Pancreas (tissue), 10 donors: ENCODE measurements at regions not wholly inside any gene's neighbourhood (a gene's known extent, or its start where the extent isn't known, plus 50 kb on each side); places are given as distances from the start of the nearest gene placed in this dataset.

Experiments
- ATAC-seq, 4 donors: fragments of 200-7000 bp; cut with Tn5 transposase; one replicate each; pipeline versions ENCODE4 v1.8.0 to v1.9.1; 2020; ENCODE audit warnings: mild to moderate bottlenecking in 4 of 4, moderate library complexity in 4 of 4
- DNase-seq, 6 donors: peaks; one replicate each; pipeline ENCODE4 v3.0.0-alpha.2; 2020
- FAIRE-seq: peaks from 2 replicates; lab custom pipeline; 2012; peaks lifted over from hg19 to GRCh38; lab: Jason Lieb, UNC
- H3K27ac ChIP-seq, 4 donors: fragments of 200-600 bp; sonication (generic); 1 replicate in 3 of 4; 2 replicates in 1 of 4; pipeline versions ENCODE4 v1.5.0 to v1.8.0; 2020
- H3K27me3 ChIP-seq, 4 donors: fragments of 200-600 bp; one replicate each; pipeline ENCODE4 v1.8.0; 2021
- H3K36me3 ChIP-seq, 3 donors: fragments of 200-600 bp; sonication (generic) in 1 of 3; one replicate each; pipeline versions ENCODE4 v1.5.0 to v1.8.0; 2020 to 2021
- H3K4me1 ChIP-seq, 3 donors: fragments of 200-600 bp; one replicate each; pipeline ENCODE4 v1.8.0; 2021
- H3K4me3 ChIP-seq, 4 donors: fragments of 200-600 bp; sonication (generic) in 2 of 4; one replicate each; pipeline versions ENCODE4 v1.5.0 to v1.8.0; 2020 to 2021
- H3K9me3 ChIP-seq, 4 donors: fragments of 200-600 bp; one replicate each; pipeline ENCODE4 v1.8.0; 2021
- CTCF ChIP-seq, 4 donors: fragments of 200-600 bp; sonication (generic) in 3 of 4; IDR thresholded peaks; one replicate each; pipeline versions ENCODE4 v1.5.0 to v1.8.0; 2021; ENCODE audit warnings: antibody characterized with exemption in 4 of 4
- WGBS, 2 donors: extraction: QIAGEN DNeasy Blood & Tissue Kit; methylation state at CpG; one replicate each; pipeline ENCODE4 v1.1.7; 2013; 5-methylcytosine and 5-hydroxymethylcytosine counted together
- intact Hi-C, 3 donors: fragments of 100-400 bp; cut with DNase I; formaldehyde crosslinking; loops; one replicate each; pipeline versions ENCODE4 v1.11.1 to v1.14.2; 2022
- donor health status: healthy with polysubstance abuse.
- donor health status: DM: no; HTN: no; CAD: no; lungs with moderate emphysema.
- donor health status: DM: no; HTN: no; CAD: no.
- donor health status: control.
- donor health status: control.
- donor health status: Bipolar disorder and iron deficiency.
- donor health status: DM: yes; HTN: yes; CAD: no.
- donor health status: DM: no; HTN: no; CAD: no.
- donor health status: DM: no; HTN: no; CAD: no.
- donor health status: DM: yes; HTN: yes; CAD: no.

DNA sequence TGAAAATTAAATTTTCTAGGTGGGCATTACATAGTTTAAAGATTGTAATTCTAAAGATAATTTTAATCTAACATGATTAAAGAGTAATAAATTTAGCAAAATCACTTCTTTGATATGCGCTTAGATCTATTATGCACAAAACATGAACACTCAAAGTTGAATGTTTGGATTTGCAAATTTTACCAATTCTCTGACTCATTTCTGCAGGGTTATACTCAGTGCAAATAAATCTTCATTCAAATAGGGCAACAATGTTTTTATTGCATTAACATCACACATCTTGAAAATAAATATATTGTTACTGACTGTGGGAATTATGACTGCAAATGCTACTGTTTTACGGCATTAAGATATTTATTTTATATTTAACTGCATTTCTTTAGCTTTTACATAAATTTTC lies 110.7 kb downstream of the OGFRL1 start:
- H3K4me1 ChIP-seq: peaks cover 0 to 7% (median 5%) of the 10 kb centered on the region in 3 donors
- TF ChIP-seq CTCF (IDR thresholded peaks at IDR 0.05): no peak
- intact Hi-C loops: loop anchor here in 1 of 3 donors (10.0 kb wide), 1 partner anchor 86 kb away; no protein-coding TSS in a partner anchor
- FAIRE-seq: no peak
- no peak for ATAC-seq
- peaks cover 0 to 6% (median 0%) of the 10 kb centered on the region in 3 donors for H3K36me3 ChIP-seq
- 68 to 90% methylated on average over 2 of the region's 2 CpGs for WGBS, 2 donors
- DNase-seq: no peak
- no peaks in the 10 kb centered on the region for H3K27me3 ChIP-seq
- H3K4me3 ChIP-seq: no peak overlapping the region
- H3K9me3 ChIP-seq: no peaks in the 10 kb centered on the region
- H3K27ac ChIP-seq: peak overlapping the region in 1 of 4 donors; percentile 70

DNA sequence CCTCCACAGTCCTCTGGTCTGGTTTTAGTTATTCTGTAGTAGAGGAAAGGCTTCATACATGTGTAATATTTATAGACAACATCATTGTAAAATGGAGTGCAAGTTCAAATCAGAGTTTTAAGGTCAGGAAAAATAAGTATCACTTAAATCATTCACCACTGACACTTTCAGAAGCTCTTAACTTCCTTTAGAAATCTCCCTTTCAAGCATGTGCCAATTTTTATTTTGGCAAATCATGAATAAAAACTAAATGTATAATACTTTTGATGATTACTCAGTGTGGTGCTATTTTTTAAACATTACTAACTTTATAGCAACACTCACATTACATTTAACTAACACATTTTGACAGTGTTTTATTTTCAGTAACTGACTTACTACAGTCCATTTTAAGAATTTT lies 112.2 kb downstream of the OGFRL1 start:
- peak overlapping the region in 2 of 4 donors; percentile 70 to 74 for H3K27ac ChIP-seq

GRCh38 chr6:71402096-71402495 lies 113.5 kb downstream of the OGFRL1 start:
- 63 to 77% methylated on average over 3 of the region's 3 CpGs for WGBS, 2 donors
- Histone ChIP-seq H3K4me3 (peak overlapping the region in 2 of 4 donors; percentile 8 to 30), H3K9me3 (no peaks in the 10 kb centered on the region), H3K36me3 (peaks cover 0 to 6% (median 0%) of the 10 kb centered on the region in 3 donors), H3K4me1 (peaks cover 0 to 14% (median 5%) of the 10 kb centered on the region in 3 donors), H3K27ac (peak overlapping the region in 3 of 4 donors; percentile 3 to 74 (median 70)), H3K27me3 (no peaks in the 10 kb centered on the region)
- no peak for TF ChIP-seq CTCF (IDR thresholded peaks at IDR 0.05)
- FAIRE-seq: no peak
- ATAC-seq: no peak
- intact Hi-C loops: no loop called here
- DNase-seq: no peak

More for the DNA sequence above, 112.2 kb downstream of the OGFRL1 start:
- DNase-seq: no peak
- ATAC-seq: no peak
- Histone ChIP-seq H3K4me1 (peaks cover 0 to 7% (median 5%) of the 10 kb centered on the region in 3 donors), H3K9me3 (no peaks in the 10 kb centered on the region), H3K4me3 (peak overlapping the region in 1 of 4 donors; percentile 30), H3K27me3 (no peaks in the 10 kb centered on the region), H3K36me3 (peaks cover 0 to 6% (median 0%) of the 10 kb centered on the region in 3 donors)
- FAIRE-seq: no peak
- no peak for TF ChIP-seq CTCF (IDR thresholded peaks at IDR 0.05)
- intact Hi-C loops: no loop called here

- DNase-seq: no peak
- TF ChIP-seq CTCF (IDR thresholded peaks at IDR 0.05): no peak
- H3K9me3 ChIP-seq: no peaks in the 10 kb centered on the region
- intact Hi-C loops: no loop called here
- peak overlapping the region; percentile 27 to 74 (median 62) for H3K27ac ChIP-seq
- H3K4me1 ChIP-seq: peaks cover 0 to 19% (median 5%) of the 10 kb centered on the region in 3 donors
- FAIRE-seq: no peak
- ATAC-seq: no peak
- H3K4me3 ChIP-seq: peak overlapping the region in 3 of 4 donors; percentile 0 to 30 (median 22)
- no peaks in the 10 kb centered on the region for H3K27me3 ChIP-seq
- H3K36me3 ChIP-seq: peaks cover 0 to 6% (median 0%) of the 10 kb centered on the region in 3 donors
- WGBS, 2 donors: 47 to 55% methylated on average over 9 of the region's 9 CpGs
Measured at GRCh38 chr6:71403422-71404134, 115.0 kb downstream of the OGFRL1 start.
